SK-N-SH (cell line): ENCODE measurements at regions not wholly inside any gene's neighbourhood (a gene's known extent, or its start where the extent isn't known, plus 50 kb on each side); places are given as distances from the start of the nearest gene placed in this dataset.

Experiments used
- CTCF ChIA-PET: fragments of 300-600, 350-600 bp; formaldehyde crosslinking; extraction: SDS; loops from one replicate; lab custom pipeline; 2021; lab: Yijun Ruan, JAX
- POLR2A ChIA-PET: fragments of 350-600 bp; sonication (Branson Sonifier 250); formaldehyde crosslinking; extraction: SDS; loops from one replicate; lab custom pipeline; 2020; ENCODE audit warnings: antibody characterized with exemption, inconsistent platforms; lab: Yijun Ruan, JAX
- DNase-seq: peaks from one replicate; pipeline ENCODE4 v3.0.0; 2012
- H2AFZ ChIP-seq: fragments of 200-600 bp; sonication (generic); 2 replicates; pipeline ENCODE4 v1.8.1; 2016; ENCODE audit warnings: antibody characterized with exemption, mild to moderate bottlenecking, low read depth
- H3F3A ChIP-seq: fragments of 200-600 bp; sonication (generic); replicated peaks from 2 replicates; pipeline ENCODE3; 2016; ENCODE audit warnings: antibody characterized with exemption, mild to moderate bottlenecking; ENCODE audit not compliant: insufficient read depth
- H3K27ac ChIP-seq, 2 experiments: fragments of 200-500 bp in 1 of 2; fragments of 200-600 bp in 1 of 2; sonication (Bioruptor generic) in 1 of 2; sonication (generic), shearing (Covaris generic) in 1 of 2; 2 replicates each; pipeline versions ENCODE4 v1.5.1 to v1.6.1; 2014 to 2016; ENCODE audit warnings: low read depth in 2 of 2, inconsistent platforms in 1 of 2, low read length in 1 of 2, mild to moderate bottlenecking in 1 of 2, mixed read lengths in 1 of 2
- H3K27me3 ChIP-seq: fragments of 200-600 bp; sonication (generic), shearing (Covaris generic); 2 replicates; pipeline ENCODE4 v1.6.1; 2016; ENCODE audit warnings: mixed run types; ENCODE audit not compliant: insufficient read depth
- H3K36me3 ChIP-seq, 2 experiments: fragments of 200-500 bp in 1 of 2; fragments of 200-600 bp in 1 of 2; sonication (Bioruptor generic) in 1 of 2; sonication (generic) in 1 of 2; replicated peaks in 1 of 2; 2 replicates each; pipeline versions ENCODE3 to v1.5.1; 2014 to 2016; ENCODE audit warnings: low read length in 1 of 2, mild to moderate bottlenecking in 1 of 2; ENCODE audit not compliant: insufficient read depth in 2 of 2, control insufficient read depth in 1 of 2
- H3K4me1 ChIP-seq, 2 experiments: fragments of 200-500 bp in 1 of 2; fragments of 200-600 bp in 1 of 2; sonication (Bioruptor generic) in 1 of 2; sonication (generic), shearing (Covaris generic) in 1 of 2; 2 replicates each; pipeline versions ENCODE4 v1.5.1 to v1.6.1; 2014 to 2016; ENCODE audit warnings: low read depth in 1 of 2, low read length in 1 of 2, mixed run types in 1 of 2; ENCODE audit not compliant: insufficient read depth in 2 of 2, control insufficient read depth in 1 of 2
- H3K4me2 ChIP-seq: fragments of 200-600 bp; sonication (generic), shearing (Covaris generic); 2 replicates; pipeline ENCODE4 v1.6.1; 2017; ENCODE audit warnings: mixed run types
- H3K4me3 ChIP-seq, 2 experiments: fragments of 200-500 bp in 1 of 2; fragments of 200-600 bp in 1 of 2; sonication (Bioruptor generic) in 1 of 2; sonication (generic), shearing (Covaris generic) in 1 of 2; 2 replicates each; pipeline versions ENCODE4 v1.5.1 to v1.8.1; 2014 to 2016; ENCODE audit warnings: low read depth in 2 of 2, inconsistent platforms in 1 of 2, low read length in 1 of 2, mild to moderate bottlenecking in 1 of 2, mixed read lengths in 1 of 2, moderate library complexity in 1 of 2
- H3K79me2 ChIP-seq: fragments of 200-600 bp; sonication (generic); 2 replicates; pipeline ENCODE4 v1.8.1; 2017; ENCODE audit warnings: mild to moderate bottlenecking; ENCODE audit not compliant: insufficient read depth
- H3K9ac ChIP-seq: fragments of 200-600 bp; sonication (generic); 2 replicates; pipeline ENCODE4 v1.6.1; 2017; ENCODE audit warnings: mixed run types
- H3K9me2 ChIP-seq: fragments of 200-600 bp; sonication (generic); 2 replicates; pipeline ENCODE4 v1.6.1; 2017; ENCODE audit warnings: mixed run types
- H3K9me3 ChIP-seq: fragments of 200-600 bp; sonication (generic); 2 replicates; pipeline ENCODE4 v1.6.1; 2017; ENCODE audit warnings: mixed run types, mild to moderate bottlenecking, moderate library complexity
- H4K20me1 ChIP-seq: fragments of 200-600 bp; sonication (generic); 2 replicates; pipeline ENCODE4 v1.6.1; 2017; ENCODE audit warnings: mild to moderate bottlenecking, mixed run types; ENCODE audit not compliant: insufficient read depth
- ELF1 ChIP-seq: IDR thresholded peaks from 2 replicates; pipeline ENCODE4 v1.4.0; 2012
- EP300 ChIP-seq, 2 experiments: IDR thresholded peaks; 2 replicates each; pipeline versions ENCODE4 v1.4.0 to v1.6.1; 2012; ENCODE audit warnings: borderline replicate concordance in 1 of 2, low read depth in 1 of 2, low read length in 1 of 2
- EZH2phosphoT487 ChIP-seq: fragments of 200-600 bp; sonication (generic); IDR thresholded peaks from 2 replicates; pipeline ENCODE4 v1.6.1; 2017; ENCODE audit warnings: low read depth, mixed run types, mild to moderate bottlenecking, antibody characterized with exemption, moderate library complexity, borderline replicate concordance
- FOSL2 ChIP-seq: IDR thresholded peaks from 2 replicates; pipeline ENCODE4 v1.4.0; 2012; ENCODE audit warnings: low read depth, mild to moderate bottlenecking, moderate library complexity, borderline replicate concordance
- GABPA ChIP-seq: IDR thresholded peaks from 2 replicates; pipeline ENCODE4 v1.4.0; 2012; ENCODE audit warnings: low read depth, mild to moderate bottlenecking
- MXI1 ChIP-seq: IDR thresholded peaks from 2 replicates; pipeline ENCODE4 v1.6.1; 2012; ENCODE audit warnings: mild to moderate bottlenecking, low read depth, low read length, improper control_type of control experiment
- NFIC ChIP-seq: IDR thresholded peaks from 2 replicates; pipeline ENCODE4 v1.4.0; 2012; ENCODE audit warnings: borderline replicate concordance
- NRF1 ChIP-seq: IDR thresholded peaks from 2 replicates; pipeline ENCODE4 v1.6.1; 2012; ENCODE audit warnings: low read depth, mild to moderate bottlenecking, low read length
- PBX3 ChIP-seq: IDR thresholded peaks from 2 replicates; pipeline ENCODE4; 2012
- RAD21 ChIP-seq: IDR thresholded peaks from 2 replicates; pipeline ENCODE4 v1.6.1; 2012; ENCODE audit warnings: mild to moderate bottlenecking, low read length
- RFX5 ChIP-seq: IDR thresholded peaks from 2 replicates; pipeline ENCODE4 v1.6.1; 2012; ENCODE audit warnings: mild to moderate bottlenecking, improper control_type of control experiment, low read length
- RXRA ChIP-seq: IDR thresholded peaks from 2 replicates; pipeline ENCODE4 v1.4.0; 2012; ENCODE audit warnings: low read depth, mild to moderate bottlenecking, borderline replicate concordance
- SMC3 ChIP-seq: IDR thresholded peaks from 2 replicates; pipeline ENCODE4 v1.6.1; 2012; ENCODE audit warnings: low read depth, low read length, improper control_type of control experiment
- TAF1 ChIP-seq: IDR thresholded peaks from 2 replicates; pipeline ENCODE4 v1.6.1; 2012; ENCODE audit warnings: low read depth, mild to moderate bottlenecking, low read length, moderate library complexity, borderline replicate concordance
- TEAD4 ChIP-seq: IDR thresholded peaks from 2 replicates; pipeline ENCODE4 v1.4.0; 2012; ENCODE audit warnings: mild to moderate bottlenecking, borderline replicate concordance; ENCODE audit not compliant: insufficient read depth
- YY1 ChIP-seq: IDR thresholded peaks from 2 replicates; pipeline ENCODE4 v1.4.0; 2012; ENCODE audit warnings: low read depth, mild to moderate bottlenecking
- WGBS: methylation state at CpG from one replicate; pipeline ENCODE4 v1.1.6; 2017; ENCODE audit warnings: low lambda C conversion rate; 5-methylcytosine and 5-hydroxymethylcytosine counted together
- TF ChIP-seq, protein P1 (sequence below): IDR thresholded peaks from 2 replicates; pipeline ENCODE4 v1.4.0; 2012; ENCODE audit warnings: low read depth, borderline replicate concordance
- TF ChIP-seq, protein P2 (sequence below): fragments of 150-350 bp; IDR thresholded peaks from 2 replicates; pipeline ENCODE4 v1.6.1; 2016; ENCODE audit warnings: mild to moderate bottlenecking, low read depth, low read length
- TF ChIP-seq, protein P3 (sequence below): IDR thresholded peaks from 2 replicates; pipeline ENCODE4 v1.6.1; 2012; ENCODE audit warnings: mild to moderate bottlenecking, low read depth, low read length, moderate library complexity

DNA sequence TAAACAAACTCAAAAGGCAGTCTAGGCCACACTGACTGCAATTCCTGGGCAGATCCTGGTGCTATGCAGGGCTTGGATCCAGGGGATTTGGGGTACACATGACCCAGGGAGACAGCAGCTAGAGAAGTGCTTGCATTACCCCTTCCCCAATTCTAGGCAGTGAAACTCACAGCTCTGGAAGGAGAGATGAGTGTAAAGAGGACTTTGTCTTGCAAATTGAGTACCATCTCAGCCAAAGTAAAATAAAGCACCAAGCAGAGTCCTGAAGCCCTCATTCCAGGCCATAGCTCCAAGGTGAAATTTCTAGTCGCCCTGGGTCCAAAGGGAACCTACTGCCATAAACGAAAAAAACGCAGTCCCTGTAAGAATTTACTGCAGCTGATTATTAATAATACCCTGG, 644.9 kb upstream of the FLRT2 start (continued):
- no peak for TF ChIP-seq RFX5

DNA sequence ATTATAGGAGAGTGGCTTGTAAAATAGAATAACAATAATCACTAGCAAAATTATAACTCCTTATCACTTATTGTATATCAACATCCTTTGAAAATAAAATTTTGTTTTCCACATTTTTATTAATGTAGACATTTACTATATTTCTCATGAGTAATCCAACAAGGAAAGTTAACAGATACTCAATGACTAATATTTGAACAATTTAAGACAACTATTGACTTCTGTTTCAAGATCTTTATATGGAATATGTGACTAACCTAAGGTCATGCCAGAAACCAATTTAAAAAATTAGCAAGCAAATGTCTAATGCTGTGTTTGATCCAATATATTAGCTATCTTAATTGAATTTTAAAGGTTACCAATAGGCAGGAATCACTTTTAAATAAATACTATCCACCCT, 638.5 kb upstream of the FLRT2 start:
- ChIA-PET CTCF (no interaction called here), POLR2A (no interaction called here)
- no peaks in the 10 kb centered on the region for H3K9me2 ChIP-seq
- no peaks in the 10 kb centered on the region for H3K4me1 ChIP-seq
- H3K4me2 ChIP-seq: no peak overlapping the region
- no peak overlapping the region for H3K4me3 ChIP-seq
- H3K9me3 ChIP-seq: no peaks in the 10 kb centered on the region
- no peaks in the 10 kb centered on the region for H3F3A ChIP-seq
- no peaks in the 10 kb centered on the region for H3K27me3 ChIP-seq
- DNase-seq: no peak
- H3K9ac ChIP-seq: no peak overlapping the region
- no peaks in the 10 kb centered on the region for H3K79me2 ChIP-seq
- H3K36me3 ChIP-seq: no peaks in the 10 kb centered on the region
- TF ChIP-seq, protein P1, sequence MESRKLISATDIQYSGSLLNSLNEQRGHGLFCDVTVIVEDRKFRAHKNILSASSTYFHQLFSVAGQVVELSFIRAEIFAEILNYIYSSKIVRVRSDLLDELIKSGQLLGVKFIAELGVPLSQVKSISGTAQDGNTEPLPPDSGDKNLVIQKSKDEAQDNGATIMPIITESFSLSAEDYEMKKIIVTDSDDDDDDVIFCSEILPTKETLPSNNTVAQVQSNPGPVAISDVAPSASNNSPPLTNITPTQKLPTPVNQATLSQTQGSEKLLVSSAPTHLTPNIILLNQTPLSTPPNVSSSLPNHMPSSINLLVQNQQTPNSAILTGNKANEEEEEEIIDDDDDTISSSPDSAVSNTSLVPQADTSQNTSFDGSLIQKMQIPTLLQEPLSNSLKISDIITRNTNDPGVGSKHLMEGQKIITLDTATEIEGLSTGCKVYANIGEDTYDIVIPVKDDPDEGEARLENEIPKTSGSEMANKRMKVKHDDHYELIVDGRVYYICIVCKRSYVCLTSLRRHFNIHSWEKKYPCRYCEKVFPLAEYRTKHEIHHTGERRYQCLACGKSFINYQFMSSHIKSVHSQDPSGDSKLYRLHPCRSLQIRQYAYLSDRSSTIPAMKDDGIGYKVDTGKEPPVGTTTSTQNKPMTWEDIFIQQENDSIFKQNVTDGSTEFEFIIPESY: no peak
- no peak for TF ChIP-seq TAF1
- no peak for TF ChIP-seq TEAD4
- TF ChIP-seq FOSL2: no peak
- no peak for TF ChIP-seq RFX5
- TF ChIP-seq EP300 (IDR thresholded peaks at IDR 0.05; ENCODE audit: borderline replicate concordance in 1 of 2, low read depth in 1 of 2, low read length in 1 of 2): no peak
- TF ChIP-seq NFIC: no peak
- no peak for TF ChIP-seq MXI1
- H4K20me1 ChIP-seq: no peaks in the 10 kb centered on the region
- H3K27ac ChIP-seq: no peak overlapping the region
- no peak overlapping the region for H2AFZ ChIP-seq

- no peak for DNase-seq
- no peak overlapping the region for H2AFZ ChIP-seq
- WGBS: 0% methylated on average over 1 of the region's 1 CpG
- no peak overlapping the region for H3K9ac ChIP-seq
- ChIA-PET POLR2A (no interaction called here), CTCF (interaction anchor here (0.9 kb wide), 1 partner anchor 38 kb away, joined by 3 read pairs; no protein-coding TSS in a partner anchor)
- no peak overlapping the region for H3K4me2 ChIP-seq
- H3K79me2 ChIP-seq: no peaks in the 10 kb centered on the region
- H3K27ac ChIP-seq: no peak overlapping the region
- no peaks in the 10 kb centered on the region for H3K4me1 ChIP-seq
- H3K27me3 ChIP-seq: no peaks in the 10 kb centered on the region
- no peaks in the 10 kb centered on the region for H3K9me2 ChIP-seq
- no peaks in the 10 kb centered on the region for H3K9me3 ChIP-seq
- no peaks in the 10 kb centered on the region for H4K20me1 ChIP-seq
- no peaks in the 10 kb centered on the region for H3K36me3 ChIP-seq
- H3K4me3 ChIP-seq: no peak overlapping the region
- H3F3A ChIP-seq: no peaks in the 10 kb centered on the region
- TF ChIP-seq EZH2phosphoT487: no peak
- no peak for TF ChIP-seq MXI1
- no peak for TF ChIP-seq YY1
- TF ChIP-seq PBX3: no peak
- no peak for TF ChIP-seq RAD21
- TF ChIP-seq ELF1: no peak
- no peak for TF ChIP-seq NRF1
- no peak for TF ChIP-seq RXRA
- no peak for TF ChIP-seq TEAD4
- no peak for TF ChIP-seq GABPA
- no peak for TF ChIP-seq SMC3
- TF ChIP-seq, protein P2, sequence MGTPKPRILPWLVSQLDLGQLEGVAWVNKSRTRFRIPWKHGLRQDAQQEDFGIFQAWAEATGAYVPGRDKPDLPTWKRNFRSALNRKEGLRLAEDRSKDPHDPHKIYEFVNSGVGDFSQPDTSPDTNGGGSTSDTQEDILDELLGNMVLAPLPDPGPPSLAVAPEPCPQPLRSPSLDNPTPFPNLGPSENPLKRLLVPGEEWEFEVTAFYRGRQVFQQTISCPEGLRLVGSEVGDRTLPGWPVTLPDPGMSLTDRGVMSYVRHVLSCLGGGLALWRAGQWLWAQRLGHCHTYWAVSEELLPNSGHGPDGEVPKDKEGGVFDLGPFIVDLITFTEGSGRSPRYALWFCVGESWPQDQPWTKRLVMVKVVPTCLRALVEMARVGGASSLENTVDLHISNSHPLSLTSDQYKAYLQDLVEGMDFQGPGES: no peak
- TF ChIP-seq, protein P3, sequence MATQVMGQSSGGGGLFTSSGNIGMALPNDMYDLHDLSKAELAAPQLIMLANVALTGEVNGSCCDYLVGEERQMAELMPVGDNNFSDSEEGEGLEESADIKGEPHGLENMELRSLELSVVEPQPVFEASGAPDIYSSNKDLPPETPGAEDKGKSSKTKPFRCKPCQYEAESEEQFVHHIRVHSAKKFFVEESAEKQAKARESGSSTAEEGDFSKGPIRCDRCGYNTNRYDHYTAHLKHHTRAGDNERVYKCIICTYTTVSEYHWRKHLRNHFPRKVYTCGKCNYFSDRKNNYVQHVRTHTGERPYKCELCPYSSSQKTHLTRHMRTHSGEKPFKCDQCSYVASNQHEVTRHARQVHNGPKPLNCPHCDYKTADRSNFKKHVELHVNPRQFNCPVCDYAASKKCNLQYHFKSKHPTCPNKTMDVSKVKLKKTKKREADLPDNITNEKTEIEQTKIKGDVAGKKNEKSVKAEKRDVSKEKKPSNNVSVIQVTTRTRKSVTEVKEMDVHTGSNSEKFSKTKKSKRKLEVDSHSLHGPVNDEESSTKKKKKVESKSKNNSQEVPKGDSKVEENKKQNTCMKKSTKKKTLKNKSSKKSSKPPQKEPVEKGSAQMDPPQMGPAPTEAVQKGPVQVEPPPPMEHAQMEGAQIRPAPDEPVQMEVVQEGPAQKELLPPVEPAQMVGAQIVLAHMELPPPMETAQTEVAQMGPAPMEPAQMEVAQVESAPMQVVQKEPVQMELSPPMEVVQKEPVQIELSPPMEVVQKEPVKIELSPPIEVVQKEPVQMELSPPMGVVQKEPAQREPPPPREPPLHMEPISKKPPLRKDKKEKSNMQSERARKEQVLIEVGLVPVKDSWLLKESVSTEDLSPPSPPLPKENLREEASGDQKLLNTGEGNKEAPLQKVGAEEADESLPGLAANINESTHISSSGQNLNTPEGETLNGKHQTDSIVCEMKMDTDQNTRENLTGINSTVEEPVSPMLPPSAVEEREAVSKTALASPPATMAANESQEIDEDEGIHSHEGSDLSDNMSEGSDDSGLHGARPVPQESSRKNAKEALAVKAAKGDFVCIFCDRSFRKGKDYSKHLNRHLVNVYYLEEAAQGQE: no peak
These were observed 635.7 kb upstream of the FLRT2 start for GRCh38 chr14:84894254-84894653.
